Vagina (tissue), 2 donors: ENCODE measurements at regions not wholly inside any gene's neighbourhood (a gene's known extent, or its start where the extent isn't known, plus 50 kb on each side); places are given as distances from the start of the nearest gene placed in this dataset.

Experiments
- DNase-seq, 2 donors: peaks; one replicate each; pipeline ENCODE4 v3.0.0-alpha.2; 2017; ENCODE audit errors: extremely low spot score in 2 of 2
- H3K27ac ChIP-seq: fragments of 200-600 bp; sonication (generic); one replicate; pipeline ENCODE4 v1.5.1; 2019
- H3K27me3 ChIP-seq: fragments of 200-600 bp; sonication (generic); one replicate; pipeline ENCODE4 v1.5.1; 2019
- H3K36me3 ChIP-seq, 2 donors: fragments of 200-600 bp; sonication (generic); one replicate each; pipeline ENCODE4 v1.5.1; 2017 to 2019
- H3K4me1 ChIP-seq: fragments of 200-600 bp; sonication (generic); one replicate; pipeline ENCODE4 v1.5.1; 2019
- H3K4me3 ChIP-seq, 2 donors: fragments of 200-600 bp; sonication (generic); 1 replicate in 1 of 2; 2 replicates in 1 of 2; pipeline ENCODE4 v1.5.1; 2016 to 2019
- H3K9me3 ChIP-seq: fragments of 200-600 bp; sonication (generic); one replicate; pipeline ENCODE4 v1.5.1; 2019
- CTCF ChIP-seq, 3 experiments: fragments of 450-650 bp in 2 of 3; fragments of 200-600 bp in 1 of 3; sonication (generic) in 1 of 3; IDR thresholded peaks; one replicate each; pipeline ENCODE4 v1.5.1; 2017 to 2019; ENCODE audit warnings: antibody characterized with exemption in 3 of 3, mild to moderate bottlenecking in 2 of 3, moderate library complexity in 2 of 3
- POLR2A ChIP-seq, 2 donors: fragments of 450-650 bp; IDR thresholded peaks; one replicate each; pipeline ENCODE4 v1.6.1; 2017; ENCODE audit warnings: antibody characterized with exemption in 2 of 2, mild to moderate bottlenecking in 2 of 2, moderate library complexity in 2 of 2
- POLR2AphosphoS5 ChIP-seq, 2 donors: sonication (generic); formaldehyde crosslinking; IDR thresholded peaks; one replicate each; pipeline ENCODE4 v1.9.0; 2017; ENCODE audit warnings: antibody characterized with exemption in 2 of 2, mild to moderate bottlenecking in 2 of 2, low read depth in 1 of 2; ENCODE audit not compliant: insufficient read depth in 1 of 2
- intact Hi-C: fragments of 100-400 bp; cut with DNase I; formaldehyde crosslinking; loops from one replicate; pipeline ENCODE4 v1.15.1; 2023

- no peak for TF ChIP-seq CTCF (IDR thresholded peaks at IDR 0.05)
- TF ChIP-seq POLR2A (IDR thresholded peaks at IDR 0.05), result no peak
- no peak for TF ChIP-seq POLR2AphosphoS5 (IDR thresholded peaks at IDR 0.05; ENCODE audit: insufficient read depth in 1 of 2, low read depth in 1 of 2)
These were observed 162.5 kb upstream of the SETBP1 start for GRCh38 chr18:44518091-44518615.

GRCh38 chr18:44518666-44519065 lies 162.0 kb upstream of the SETBP1 start:
- no peak for TF ChIP-seq CTCF (IDR thresholded peaks at IDR 0.05)
- no peak for TF ChIP-seq POLR2A (IDR thresholded peaks at IDR 0.05)
- no peak for TF ChIP-seq POLR2AphosphoS5 (IDR thresholded peaks at IDR 0.05; ENCODE audit: insufficient read depth in 1 of 2, low read depth in 1 of 2)
- intact Hi-C loops, result no loop called here
- no peaks in the 10 kb centered on the region for H3K36me3 ChIP-seq
- H3K4me3 ChIP-seq, result no peak overlapping the region
- no peak for DNase-seq
- no peaks in the 10 kb centered on the region for H3K27me3 ChIP-seq
- no peaks in the 10 kb centered on the region for H3K4me1 ChIP-seq
- H3K27ac ChIP-seq, result no peak overlapping the region
- H3K9me3 ChIP-seq, result no peaks in the 10 kb centered on the region

More at GRCh38 chr18:44518091-44518615, 162.5 kb upstream of the SETBP1 start:
- no peak overlapping the region for H3K4me3 ChIP-seq
- H3K4me1 ChIP-seq, result no peaks in the 10 kb centered on the region
- no peaks in the 10 kb centered on the region for H3K36me3 ChIP-seq
- no peak overlapping the region for H3K27ac ChIP-seq
- no peak for DNase-seq
- intact Hi-C loops, result no loop called here
- no peaks in the 10 kb centered on the region for H3K27me3 ChIP-seq
- H3K9me3 ChIP-seq, result no peaks in the 10 kb centered on the region

GRCh38 chr18:44520981-44521667 lies 159.6 kb upstream of the SETBP1 start:
- Histone ChIP-seq H3K36me3 (no peaks in the 10 kb centered on the region), H3K27ac (no peak overlapping the region), H3K27me3 (no peaks in the 10 kb centered on the region), H3K4me3 (no peak overlapping the region), H3K4me1 (no peaks in the 10 kb centered on the region), H3K9me3 (no peaks in the 10 kb centered on the region)
- no peak for DNase-seq
- TF ChIP-seq CTCF (IDR thresholded peaks at IDR 0.05), result no peak
- no peak for TF ChIP-seq POLR2A (IDR thresholded peaks at IDR 0.05)
- TF ChIP-seq POLR2AphosphoS5 (IDR thresholded peaks at IDR 0.05; ENCODE audit: insufficient read depth in 1 of 2, low read depth in 1 of 2), result no peak
- intact Hi-C loops, result no loop called here

GRCh38 chr18:44521668-44522022 lies 159.0 kb upstream of the SETBP1 start:
- intact Hi-C loops, result no loop called here

More at GRCh38 chr18:44521668-44522022, 159.0 kb upstream of the SETBP1 start:
- TF ChIP-seq POLR2AphosphoS5 (IDR thresholded peaks at IDR 0.05; ENCODE audit: insufficient read depth in 1 of 2, low read depth in 1 of 2) (no peak), CTCF (IDR thresholded peaks at IDR 0.05) (no peak), POLR2A (IDR thresholded peaks at IDR 0.05) (no peak)
- no peak for DNase-seq
- Histone ChIP-seq H3K27ac (no peak overlapping the region), H3K4me1 (no peaks in the 10 kb centered on the region), H3K9me3 (no peaks in the 10 kb centered on the region), H3K36me3 (no peaks in the 10 kb centered on the region), H3K4me3 (no peak overlapping the region), H3K27me3 (no peaks in the 10 kb centered on the region)
